ENCODE measurements at regions not wholly inside any gene's neighbourhood (a gene's known extent, or its start where the extent isn't known, plus 50 kb on each side); places are given as distances from the start of the nearest gene placed in this dataset.

DNA sequence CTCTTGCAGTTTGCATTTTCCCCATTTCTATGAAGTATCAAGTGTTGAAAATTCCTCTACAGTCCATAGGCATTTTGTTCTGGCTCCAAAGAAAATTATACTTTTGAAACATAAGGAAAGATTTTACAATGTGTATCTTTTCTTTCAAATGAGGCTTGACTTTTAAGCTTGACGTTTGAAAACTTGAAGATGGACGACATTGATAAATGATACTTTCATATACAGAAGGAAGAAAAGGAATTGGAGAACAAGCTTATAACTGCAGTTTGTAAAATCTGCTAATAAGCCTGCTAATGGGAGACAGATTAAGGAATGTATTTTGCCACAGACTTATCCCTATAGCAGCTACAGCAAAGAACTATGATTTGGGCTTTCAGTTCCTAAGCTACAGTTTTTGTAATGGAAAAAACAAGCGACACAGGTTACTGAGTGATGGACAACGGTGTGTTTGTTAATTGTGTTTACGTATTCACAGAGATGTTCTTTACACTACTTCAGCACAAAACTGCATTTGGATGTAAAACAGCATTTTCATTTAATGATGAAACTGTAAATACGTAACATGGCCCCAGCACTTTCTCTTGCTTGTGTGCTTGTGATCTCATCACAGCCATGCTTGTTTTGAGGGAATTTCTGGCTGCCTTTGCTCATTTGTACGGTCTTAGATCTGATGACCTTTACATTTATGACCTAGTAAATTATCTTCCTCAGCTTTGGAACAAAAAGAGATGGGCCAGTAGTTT lies 83.2 kb upstream of the FAT1 start:
- no peaks in the 10 kb centered on the region for H3K36me3 ChIP-seq (ENCODE audit: insufficient read depth)
- 50% methylated on average over 7 of the region's 7 CpGs for WGBS
- DNase-seq (ENCODE audit: extremely low spot score): no peak
- H3K4me3 ChIP-seq (ENCODE audit: low read depth, low read length): no peak overlapping the region
- no peaks in the 10 kb centered on the region for H3K4me1 ChIP-seq (ENCODE audit: insufficient read depth)
- H3K27ac ChIP-seq (ENCODE audit: low read depth): no peak overlapping the region

GRCh38 chr4:186807808-186808629 lies 84.4 kb upstream of the FAT1 start:
- Histone ChIP-seq H3K4me1 (ENCODE audit: insufficient read depth) (no peaks in the 10 kb centered on the region), H3K4me3 (ENCODE audit: low read depth, low read length) (no peak overlapping the region), H3K27ac (ENCODE audit: low read depth) (no peak overlapping the region), H3K36me3 (ENCODE audit: insufficient read depth) (no peaks in the 10 kb centered on the region)
- 85% methylated on average over 7 of the region's 7 CpGs for WGBS
- DNase-seq (ENCODE audit: extremely low spot score): no peak

GRCh38 chr4:186808630-186809018 lies 85.0 kb upstream of the FAT1 start:
- H3K4me1 ChIP-seq (ENCODE audit: insufficient read depth): no peaks in the 10 kb centered on the region
- no peak overlapping the region for H3K4me3 ChIP-seq (ENCODE audit: low read depth, low read length)
- no peak overlapping the region for H3K27ac ChIP-seq (ENCODE audit: low read depth)
- DNase-seq (ENCODE audit: extremely low spot score): no peak
- 80% methylated on average over 7 of the region's 7 CpGs for WGBS
- no peaks in the 10 kb centered on the region for H3K36me3 ChIP-seq (ENCODE audit: insufficient read depth)

- WGBS: 99% methylated on average over 2 of the region's 2 CpGs
- no peaks in the 10 kb centered on the region for H3K4me1 ChIP-seq (ENCODE audit: insufficient read depth)
- H3K4me3 ChIP-seq (ENCODE audit: low read depth, low read length): no peak overlapping the region
- H3K36me3 ChIP-seq (ENCODE audit: insufficient read depth): no peaks in the 10 kb centered on the region
- no peak overlapping the region for H3K27ac ChIP-seq (ENCODE audit: low read depth)
- no peak for DNase-seq (ENCODE audit: extremely low spot score)
Observed at GRCh38 chr4:186809070-186809469, 85.4 kb upstream of the FAT1 start.

- Histone ChIP-seq H3K27ac (ENCODE audit: low read depth) (no peak overlapping the region), H3K36me3 (ENCODE audit: insufficient read depth) (no peaks in the 10 kb centered on the region), H3K4me3 (ENCODE audit: low read depth, low read length) (no peak overlapping the region), H3K4me1 (ENCODE audit: insufficient read depth) (no peaks in the 10 kb centered on the region)
- WGBS: 71% methylated on average over 3 of the region's 3 CpGs
- DNase-seq (ENCODE audit: extremely low spot score): no peak
Observed at GRCh38 chr4:186810613-186811150, 87.0 kb upstream of the FAT1 start.

DNA sequence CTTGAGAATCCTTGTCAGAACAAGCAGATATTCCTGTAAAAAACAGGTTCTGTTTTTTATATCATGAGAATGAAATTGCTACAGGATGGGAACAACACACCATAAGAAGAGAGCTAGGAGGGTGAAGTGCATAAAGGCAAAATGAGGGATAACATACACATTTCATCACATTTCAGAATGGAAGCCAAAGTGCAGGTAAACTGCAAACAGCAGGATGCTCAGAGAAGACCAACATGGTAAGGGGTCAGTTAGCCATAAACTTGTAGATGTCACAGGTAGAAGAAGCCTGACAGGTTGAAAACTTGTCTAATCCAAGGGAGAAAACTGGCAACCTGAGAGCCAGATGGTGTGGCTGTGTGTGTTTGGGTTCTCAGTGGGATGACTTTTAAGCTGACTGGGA lies 88.9 kb upstream of the FAT1 start:
- Histone ChIP-seq H3K4me1 (ENCODE audit: insufficient read depth) (no peaks in the 10 kb centered on the region), H3K27ac (ENCODE audit: low read depth) (no peak overlapping the region), H3K4me3 (ENCODE audit: low read depth, low read length) (no peak overlapping the region), H3K36me3 (ENCODE audit: insufficient read depth) (no peaks in the 10 kb centered on the region)
- no peak for DNase-seq (ENCODE audit: extremely low spot score)

GRCh38 chr4:186813377-186814068 lies 89.9 kb upstream of the FAT1 start:
- Histone ChIP-seq H3K27ac (ENCODE audit: low read depth) (no peak overlapping the region), H3K4me1 (ENCODE audit: insufficient read depth) (no peaks in the 10 kb centered on the region), H3K4me3 (ENCODE audit: low read depth, low read length) (no peak overlapping the region), H3K36me3 (ENCODE audit: insufficient read depth) (no peaks in the 10 kb centered on the region)
- 80% methylated on average over 3 of the region's 3 CpGs for WGBS
- DNase-seq (ENCODE audit: extremely low spot score): no peak

DNA sequence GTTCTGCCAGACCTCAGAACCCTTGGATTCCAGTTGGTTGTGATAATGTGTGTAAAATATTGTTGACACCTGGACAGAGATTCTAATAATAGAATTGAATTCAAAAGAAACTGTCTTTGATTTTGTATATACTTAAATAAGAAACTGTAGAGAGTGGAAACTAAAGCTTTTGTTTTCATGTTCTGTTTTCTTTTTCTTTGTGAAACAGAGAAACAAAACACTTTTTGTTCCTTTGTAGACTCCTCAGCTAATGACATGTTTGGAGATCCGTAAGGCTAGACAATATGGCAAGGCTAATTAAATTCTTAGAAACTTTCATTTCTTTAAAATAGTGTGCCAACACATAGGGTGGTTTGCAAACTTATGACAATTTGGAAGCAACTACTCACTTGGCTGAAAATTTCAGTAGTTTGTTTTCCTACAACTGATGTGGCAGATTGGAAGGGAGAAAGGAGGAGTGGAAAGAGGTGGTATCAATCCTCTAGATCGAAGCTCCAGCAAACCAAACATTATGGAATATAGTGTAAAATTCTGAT lies 90.9 kb upstream of the FAT1 start:
- Histone ChIP-seq H3K36me3 (ENCODE audit: insufficient read depth) (no peaks in the 10 kb centered on the region), H3K4me3 (ENCODE audit: low read depth, low read length) (no peak overlapping the region), H3K4me1 (ENCODE audit: insufficient read depth) (no peaks in the 10 kb centered on the region), H3K27ac (ENCODE audit: low read depth) (no peak overlapping the region)
- no peak for DNase-seq (ENCODE audit: extremely low spot score)
- WGBS: 43% methylated on average over 2 of the region's 2 CpGs

DNA sequence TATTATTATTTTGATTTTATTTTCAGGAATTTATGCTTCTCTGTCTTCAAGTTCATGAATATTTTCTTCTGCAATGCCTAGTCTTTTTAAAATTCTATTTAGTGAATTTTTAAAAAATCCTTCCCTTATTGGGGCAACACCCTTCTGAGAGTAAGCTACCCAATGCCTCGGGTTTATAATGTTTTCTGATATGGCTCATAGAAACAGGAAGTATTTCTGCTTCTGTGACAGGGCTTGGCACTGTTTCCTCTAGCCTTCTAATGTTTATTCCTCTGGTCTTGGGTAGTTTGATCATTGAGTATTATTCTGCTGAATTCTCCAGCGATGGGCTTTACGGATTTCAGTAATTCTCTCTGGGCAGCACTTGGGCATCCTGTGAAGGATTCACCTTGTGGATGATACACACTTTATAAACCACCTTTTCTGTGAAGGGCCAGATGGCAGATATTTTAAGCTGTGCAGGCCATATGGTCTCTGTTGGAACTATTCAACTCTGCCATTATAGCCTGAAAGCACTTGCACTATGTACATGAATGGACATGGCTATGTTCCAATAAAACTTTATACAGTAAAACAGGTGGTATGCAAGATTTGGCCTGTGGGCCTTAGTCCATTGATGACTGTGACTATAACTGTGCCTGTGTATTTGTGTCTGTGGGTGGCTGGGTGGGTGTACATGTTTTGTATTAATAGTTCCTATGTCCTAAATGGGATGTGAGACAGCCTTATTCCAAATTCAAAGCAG lies 95.9 kb upstream of the FAT1 start:
- DNase-seq (ENCODE audit: extremely low spot score): no peak
- Histone ChIP-seq H3K27ac (ENCODE audit: low read depth) (no peak overlapping the region), H3K4me3 (ENCODE audit: low read depth, low read length) (no peak overlapping the region), H3K36me3 (ENCODE audit: insufficient read depth) (no peaks in the 10 kb centered on the region), H3K4me1 (ENCODE audit: insufficient read depth) (no peaks in the 10 kb centered on the region)
- 80% methylated on average over 3 of the region's 3 CpGs for WGBS

DNA sequence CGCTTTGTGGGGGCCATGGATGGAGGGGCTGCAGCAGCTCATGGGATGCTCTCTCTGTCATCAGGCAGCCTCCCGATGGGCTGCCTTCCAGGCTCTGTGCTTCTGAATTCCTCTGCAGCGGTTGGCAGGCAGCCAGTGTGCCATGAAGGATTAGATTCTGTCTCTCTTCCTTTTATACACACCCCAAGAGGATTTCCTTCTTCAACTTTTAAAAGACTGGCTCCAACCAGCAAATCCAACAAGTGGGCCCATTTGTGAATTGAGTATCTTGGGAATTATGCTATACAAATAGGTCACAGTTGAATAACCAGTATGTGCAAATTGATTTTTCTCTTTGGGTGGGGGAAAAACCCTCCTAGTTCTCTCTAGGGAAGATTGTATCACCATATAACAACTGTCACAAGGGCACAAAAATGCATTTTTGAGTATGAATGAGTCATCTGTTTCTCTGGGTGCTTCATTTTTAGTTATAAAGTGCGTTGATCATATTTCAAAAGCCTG lies 96.8 kb upstream of the FAT1 start:
- H3K4me1 ChIP-seq (ENCODE audit: insufficient read depth): no peaks in the 10 kb centered on the region
- no peaks in the 10 kb centered on the region for H3K36me3 ChIP-seq (ENCODE audit: insufficient read depth)
- H3K4me3 ChIP-seq (ENCODE audit: low read depth, low read length): no peak overlapping the region
- H3K27ac ChIP-seq (ENCODE audit: low read depth): no peak overlapping the region
- WGBS: 30% methylated on average over 4 of the region's 4 CpGs
- DNase-seq (ENCODE audit: extremely low spot score): no peak

DNA sequence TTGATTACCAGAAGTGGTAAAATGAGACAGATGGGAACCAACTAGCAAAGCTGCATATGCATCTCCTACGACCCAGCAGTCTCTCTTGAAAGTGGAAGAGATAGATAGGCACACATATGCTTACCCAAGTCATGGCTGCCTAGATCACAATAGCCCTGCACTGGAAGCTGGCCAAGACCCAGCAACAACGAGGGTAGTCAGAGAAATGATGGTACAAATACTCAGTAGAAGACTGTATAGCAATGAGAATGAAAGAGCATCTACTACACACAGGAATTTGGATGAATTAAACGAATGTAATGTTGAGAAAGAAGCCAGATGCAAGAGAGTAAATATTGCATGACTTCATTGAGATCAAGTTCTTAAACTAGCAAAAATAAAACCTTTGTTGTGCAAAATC lies 100.3 kb upstream of the FAT1 start:
- 38% methylated on average over 3 of the region's 3 CpGs for whole genome bisulfite sequencing
- Histone ChIP-seq H3K27ac (ENCODE audit: low read depth) (no peak overlapping the region), H3K4me3 (ENCODE audit: low read depth, low read length) (no peak overlapping the region), H3K4me1 (ENCODE audit: insufficient read depth) (no peaks in the 10 kb centered on the region), H3K36me3 (ENCODE audit: insufficient read depth) (no peaks in the 10 kb centered on the region)
- DNase-seq (ENCODE audit: extremely low spot score): no peak

- Histone ChIP-seq H3K4me1 (ENCODE audit: insufficient read depth) (no peaks in the 10 kb centered on the region), H3K27ac (ENCODE audit: low read depth) (no peak overlapping the region), H3K36me3 (ENCODE audit: insufficient read depth) (no peaks in the 10 kb centered on the region), H3K4me3 (ENCODE audit: low read depth, low read length) (no peak overlapping the region)
- WGBS: 78% methylated on average over 3 of the region's 3 CpGs
- DNase-seq (ENCODE audit: extremely low spot score): no peak
Observed at GRCh38 chr4:186825069-186825468, 101.4 kb upstream of the FAT1 start.

DNA sequence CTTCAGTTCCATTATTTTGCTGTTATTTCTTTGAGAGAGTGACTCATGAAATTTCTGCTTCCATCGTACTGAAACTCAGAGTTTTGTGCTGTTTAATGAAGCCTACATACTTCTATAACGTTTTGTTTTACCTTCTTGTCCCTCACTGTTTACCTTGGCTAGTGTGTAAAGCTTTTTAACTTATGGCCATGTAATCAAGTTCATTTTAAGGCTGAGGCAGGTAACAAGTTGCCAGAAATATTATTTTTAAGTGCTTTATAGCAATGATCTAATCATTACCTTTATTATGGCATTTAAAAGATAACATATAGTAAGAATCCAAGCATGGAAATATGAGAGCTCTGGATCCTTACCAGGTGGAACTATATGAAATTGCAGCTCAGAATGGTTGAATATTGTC lies 102.3 kb upstream of the FAT1 start:
- no peak for DNase-seq (ENCODE audit: extremely low spot score)
- 53% methylated on average over 2 of the region's 2 CpGs for WGBS
- no peaks in the 10 kb centered on the region for H3K36me3 ChIP-seq (ENCODE audit: insufficient read depth)
- no peak overlapping the region for H3K4me3 ChIP-seq (ENCODE audit: low read depth, low read length)
- no peak overlapping the region for H3K27ac ChIP-seq (ENCODE audit: low read depth)
- H3K4me1 ChIP-seq (ENCODE audit: insufficient read depth): no peaks in the 10 kb centered on the region

Data from urinary bladder (tissue), 3 donors.